ENCODE measurements at regions not wholly inside any gene's neighbourhood (a gene's known extent, or its start where the extent isn't known, plus 50 kb on each side); places are given as distances from the start of the nearest gene placed in this dataset.

- WGBS, 2 experiments (ENCODE audit: extremely low coverage in 2 of 2, insufficient read length in 1 of 2): 80% methylated on average over 2 of the region's 9 CpGs; no CpG with 5 or more reads in 1 of the 2 experiments
- peaks cover 9% of the 10 kb centered on the region for H3K27me3 ChIP-seq (ENCODE audit: control insufficient read depth, insufficient read depth, low read length)
- dilution Hi-C loops (cut with HindIII; ENCODE audit: low sequenced_read_pairs, unreplicated experiment): no loop called here
- in situ Hi-C loops (cut with MboI; ENCODE audit: low sequenced_read_pairs): no loop called here
- ChIA-PET CTCF (no interaction called here), POLR2A (ENCODE audit: unreplicated experiment) (no interaction called here)
- no peak overlapping the region for H4K91ac ChIP-seq (ENCODE audit: insufficient read depth, low read depth, low read length)
- H2AK5ac ChIP-seq (ENCODE audit: low read depth, low read length): no peak overlapping the region
- H3K9ac ChIP-seq (ENCODE audit: low read depth, low read length): no peak overlapping the region
- H3K4ac ChIP-seq (ENCODE audit: low read depth, low read length): no peak overlapping the region
- no peaks in the 10 kb centered on the region for H3K9me1 ChIP-seq (ENCODE audit: insufficient read depth, low read length)
- BruUV-seq (replicated peaks): no TSS peak
- intact Hi-C loops (cut with micrococcal nuclease): no loop called here
- H3K79me1 ChIP-seq (ENCODE audit: low read depth in 1 of 2, low read length in 2 of 2): no peaks in the 10 kb centered on the region
- no peaks in the 10 kb centered on the region for H3K36me3 ChIP-seq (ENCODE audit: control insufficient read depth, insufficient read depth, low read length)
- no peak overlapping the region for H2BK15ac ChIP-seq (ENCODE audit: low read depth, low read length)
- no peak overlapping the region for H2AFZ ChIP-seq (replicated peaks; ENCODE audit: low read length, poor library complexity)
- no peak overlapping the region for H2AK9ac ChIP-seq (replicated peaks; ENCODE audit: low read depth, low read length, poor library complexity)
- H3K4me3 ChIP-seq (ENCODE audit: insufficient read depth, low read depth, low read length): no peak overlapping the region
- no peak overlapping the region for H3K18ac ChIP-seq (ENCODE audit: low read depth, low read length)
- DNase-seq (no peak), ATAC-seq (ENCODE audit: low read depth) (no peak)
- H3K23ac ChIP-seq (ENCODE audit: low read depth, low read length): no peak overlapping the region
- H2BK20ac ChIP-seq (ENCODE audit: low read depth, low read length): no peak overlapping the region
- H2BK120ac ChIP-seq (ENCODE audit: low read depth, low read length): no peak overlapping the region
- no peak overlapping the region for H3K27ac ChIP-seq (ENCODE audit: insufficient read depth, low read length)
- H3K4me2 ChIP-seq (ENCODE audit: low read depth, low read length): no peak overlapping the region
- no peak overlapping the region for H4K8ac ChIP-seq (ENCODE audit: low read depth in 2 of 2, low read length in 2 of 2)
- no peak overlapping the region for H3K56ac ChIP-seq (ENCODE audit: extremely low read depth, insufficient read depth, low read length)
- no peak overlapping the region for H4K5ac ChIP-seq (ENCODE audit: low read depth, low read length)
- no peaks in the 10 kb centered on the region for H3K4me1 ChIP-seq (ENCODE audit: control insufficient read depth, insufficient read depth, low read length)
- no peak overlapping the region for H3K14ac ChIP-seq (replicated peaks; ENCODE audit: low read depth, low read length)
- no peaks in the 10 kb centered on the region for H3K9me3 ChIP-seq (ENCODE audit: control insufficient read depth, insufficient read depth, low read length)
- TF ChIP-seq NFE2L2 (IDR thresholded peaks at IDR 0.05; ENCODE audit: low read depth, low read length) (no peak), POLR2A (IDR thresholded peaks at IDR 0.05; ENCODE audit: low read depth, low read length) (no peak), RAD21 (IDR thresholded peaks at IDR 0.05; ENCODE audit: low read length) (no peak), RFX5 (IDR thresholded peaks at IDR 0.05; ENCODE audit: low read depth, low read length) (no peak), FOS (IDR thresholded peaks at IDR 0.05; ENCODE audit: low read depth, low read length) (no peak), CTCF (conservative IDR thresholded peaks at IDR 0.05; ENCODE audit: low read depth, low read length) (no peak), MAFK (IDR thresholded peaks at IDR 0.05; ENCODE audit: low read depth, low read length) (no peak), RCOR1 (IDR thresholded peaks at IDR 0.05; ENCODE audit: insufficient replicate concordance, low read length) (no peak), MAZ (IDR thresholded peaks at IDR 0.05; ENCODE audit: borderline replicate concordance, low read depth, low read length) (no peak), ELK1 (IDR thresholded peaks at IDR 0.05; ENCODE audit: borderline replicate concordance, low read depth, low read length) (no peak), SMC3 (IDR thresholded peaks at IDR 0.05; ENCODE audit: low read depth, low read length) (no peak), BHLHE40 (IDR thresholded peaks at IDR 0.05; ENCODE audit: low read depth, low read length) (no peak), MXI1 (IDR thresholded peaks at IDR 0.05; ENCODE audit: borderline replicate concordance, low read depth, low read length) (no peak), CHD1 (IDR thresholded peaks at IDR 0.05; ENCODE audit: low read depth, low read length) (no peak), USF2 (IDR thresholded peaks at IDR 0.05; ENCODE audit: low read depth, low read length) (no peak), CEBPB (IDR thresholded peaks at IDR 0.05; ENCODE audit: low read depth, low read length) (no peak)
- H4K20me1 ChIP-seq (ENCODE audit: insufficient read depth, low read length): no peaks in the 10 kb centered on the region
- H2BK5ac ChIP-seq (ENCODE audit: low read depth, low read length, poor library complexity, severe bottlenecking): no peak overlapping the region
These were observed 165.5 kb upstream of the KCNJ6 start for GRCh38 chr21:38081708-38082107.

Data from IMR-90 (cell line).